ENCODE measurements at regions not wholly inside any gene's neighbourhood (a gene's known extent, or its start where the extent isn't known, plus 50 kb on each side); places are given as distances from the start of the nearest gene placed in this dataset.
"Not testable (repeated sequence)": the region's sequence is repeated elsewhere in the genome, so short reads cannot be mapped to it uniquely, and the experiment has no call there.

DNA sequence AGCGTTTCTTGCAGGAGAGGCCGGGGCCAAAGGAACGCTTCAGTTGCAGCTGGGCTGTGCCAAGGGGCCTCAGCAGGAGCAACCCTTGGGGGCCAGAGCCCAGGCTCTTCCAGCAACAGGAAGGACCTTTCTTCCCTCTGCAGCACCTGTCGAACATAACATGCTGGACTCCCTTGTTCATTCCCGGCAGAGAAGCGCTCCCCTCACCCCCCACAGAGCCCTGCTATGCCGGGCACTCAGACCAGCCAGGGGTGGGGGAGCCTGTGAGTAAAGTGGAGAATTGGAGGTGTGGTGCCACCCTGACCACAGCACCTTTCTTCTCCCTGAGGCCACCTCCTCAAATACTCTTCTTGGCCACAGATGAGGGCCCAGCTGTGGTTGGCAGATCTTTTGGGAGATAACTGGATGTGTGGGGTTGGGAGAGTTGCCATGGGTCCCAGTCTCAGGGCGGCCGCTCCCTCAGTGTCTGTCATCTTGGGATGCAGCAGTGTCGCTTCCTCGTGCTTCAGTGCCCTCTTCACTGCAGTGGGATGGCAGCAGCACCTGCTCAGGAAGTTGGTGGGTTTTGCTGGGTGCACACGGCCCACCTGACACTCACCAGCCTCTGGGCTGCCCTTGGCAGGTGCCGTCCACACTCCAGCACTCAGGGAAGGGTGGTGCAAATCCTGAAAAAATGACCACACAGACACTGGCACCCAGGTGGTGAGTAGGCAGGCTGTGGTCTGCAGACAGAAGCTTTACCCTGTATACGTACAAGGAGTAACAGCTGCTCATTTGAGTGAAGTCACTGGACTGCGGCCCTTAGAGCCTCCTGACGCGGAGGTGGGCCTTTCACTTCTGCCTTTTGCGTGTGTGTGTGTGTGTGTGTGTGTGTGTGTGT, 67.5 kb downstream of the NPIPB11 start:
- ATAC-seq (peak; percentile 77), DNase-seq (peak in 1 of 3 donors; percentile 24)
- H3K9me3 ChIP-seq; H3K36me3 ChIP-seq (ENCODE audit: low read depth); H3K4me3 ChIP-seq; intact Hi-C loops (cut with DNase I, micrococcal nuclease); H3K4me1 ChIP-seq (ENCODE audit: low read depth): not testable (repeated sequence)

DNA sequence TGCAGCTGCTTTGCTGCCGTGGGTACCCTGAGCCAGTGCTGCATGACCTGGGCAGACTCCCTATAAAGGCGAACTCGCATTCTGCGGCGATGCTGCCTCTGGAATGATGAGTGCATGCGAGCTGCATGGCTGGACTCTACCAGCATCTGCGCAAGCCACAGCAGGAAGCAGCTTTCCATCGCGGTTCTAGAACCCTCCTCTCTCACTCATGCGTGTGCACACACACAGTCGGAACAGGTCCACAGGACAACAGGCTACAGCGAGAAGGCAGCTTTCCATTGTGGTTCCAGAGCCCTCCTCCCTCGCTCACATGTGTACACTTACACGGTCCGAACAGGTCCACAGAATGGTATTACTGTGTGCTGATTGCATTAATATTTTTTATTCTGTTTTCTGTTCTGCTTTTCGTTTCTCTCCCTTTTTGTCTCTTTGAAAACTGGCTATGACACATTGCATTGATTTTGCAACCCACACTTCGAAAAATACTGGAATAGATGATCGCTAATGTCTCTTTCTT, 69.1 kb downstream of the NPIPB11 start:
- DNase-seq; H3K9me3 ChIP-seq; intact Hi-C loops (cut with DNase I, micrococcal nuclease); H3K4me1 ChIP-seq (ENCODE audit: low read depth); H3K4me3 ChIP-seq; H3K36me3 ChIP-seq (ENCODE audit: low read depth): not testable (repeated sequence)
- ATAC-seq = peak; percentile 47

- intact Hi-C loops (cut with DNase I, micrococcal nuclease); H3K4me1 ChIP-seq (ENCODE audit: low read depth); H3K9me3 ChIP-seq; H3K4me3 ChIP-seq; H3K36me3 ChIP-seq (ENCODE audit: low read depth); DNase-seq: not testable (repeated sequence)
- ATAC-seq = peak; percentile 53
Observed at GRCh38 chr16:29335549-29335846, 71.0 kb downstream of the NPIPB11 start.

DNA sequence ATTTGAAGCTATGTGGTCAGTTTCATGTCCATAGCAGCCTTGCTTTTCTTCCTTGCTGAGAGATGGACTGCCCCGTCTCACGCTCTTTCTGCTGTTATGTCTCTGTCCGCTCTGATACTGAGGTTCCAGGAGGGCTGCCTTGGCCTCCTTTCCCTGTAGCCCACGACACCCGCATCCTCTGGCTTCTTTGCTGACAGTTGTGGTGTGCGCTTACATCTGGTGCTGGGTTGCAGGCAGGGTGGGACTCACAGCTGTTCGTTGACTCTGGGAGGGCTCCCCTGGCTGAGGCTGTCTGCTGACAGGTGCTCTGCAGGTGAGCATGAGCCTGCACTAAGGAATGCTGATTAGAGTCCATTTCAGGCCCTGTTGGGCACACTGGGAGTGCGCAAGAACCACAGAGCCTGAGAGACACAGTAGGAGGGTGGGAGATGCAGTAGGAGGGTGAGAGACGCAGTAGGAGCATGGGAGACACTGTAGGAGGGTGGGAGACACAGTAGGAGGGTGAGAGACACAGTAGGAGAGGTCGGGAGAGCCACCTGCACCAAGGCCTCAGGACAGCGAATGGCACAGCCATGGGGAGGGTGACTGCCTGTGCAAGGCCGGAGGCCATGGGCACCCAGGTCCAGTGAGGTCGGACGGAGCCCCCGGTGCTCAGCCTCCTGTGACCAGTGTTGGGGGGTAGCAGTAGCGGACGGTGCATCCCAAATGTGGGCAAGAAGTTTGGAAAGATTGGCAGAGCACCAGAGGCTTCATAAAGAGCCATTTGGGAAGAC, 71.5 kb downstream of the NPIPB11 start:
- H3K36me3 ChIP-seq (ENCODE audit: low read depth); H3K4me3 ChIP-seq; ATAC-seq; H3K4me1 ChIP-seq (ENCODE audit: low read depth); intact Hi-C loops (cut with DNase I, micrococcal nuclease); H3K9me3 ChIP-seq; DNase-seq: not testable (repeated sequence)

DNA sequence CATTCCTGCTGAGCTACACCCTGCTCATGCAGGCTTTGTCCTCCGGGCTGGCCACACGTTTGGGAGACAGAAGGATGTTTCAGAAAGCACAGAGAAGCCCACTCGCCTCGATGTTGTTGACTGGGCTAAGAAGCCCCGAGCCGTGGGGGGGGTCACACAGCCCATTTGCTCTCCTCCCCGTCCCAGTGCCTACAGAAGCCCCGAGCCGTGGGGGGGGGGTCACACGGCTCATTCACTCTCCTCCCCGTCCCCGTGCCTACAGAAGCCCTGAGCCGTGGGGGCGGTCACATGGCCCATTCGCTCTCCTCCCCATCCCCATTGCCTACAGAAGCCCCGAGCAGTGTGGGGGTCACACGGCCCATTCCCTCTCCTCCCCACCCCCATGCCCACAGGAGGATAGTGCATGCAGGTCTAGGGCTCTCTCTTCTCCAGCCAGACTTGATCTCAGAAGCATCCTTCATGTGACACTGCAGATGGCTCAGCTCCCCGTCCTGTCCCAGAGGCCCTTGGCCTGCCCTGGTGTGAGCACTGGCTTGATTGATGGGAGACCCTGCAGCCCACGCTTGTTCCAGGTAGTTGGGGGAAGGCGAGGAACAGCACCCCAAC, 72.9 kb downstream of the NPIPB11 start:
- H3K4me1 ChIP-seq (ENCODE audit: low read depth); ATAC-seq; intact Hi-C loops (cut with DNase I, micrococcal nuclease); H3K36me3 ChIP-seq (ENCODE audit: low read depth); H3K9me3 ChIP-seq; H3K4me3 ChIP-seq; DNase-seq: not testable (repeated sequence)

- H3K4me1 ChIP-seq (ENCODE audit: low read depth); H3K36me3 ChIP-seq (ENCODE audit: low read depth); intact Hi-C loops (cut with DNase I, micrococcal nuclease); H3K4me3 ChIP-seq; H3K9me3 ChIP-seq; DNase-seq; ATAC-seq: not testable (repeated sequence)
Observed at GRCh38 chr16:29330623-29331022, 75.9 kb downstream of the NPIPB11 start.

GRCh38 chr16:29328528-29328927, 78.0 kb downstream of the NPIPB11 start:
- DNase-seq; H3K9me3 ChIP-seq; H3K4me3 ChIP-seq; H3K4me1 ChIP-seq (ENCODE audit: low read depth); H3K36me3 ChIP-seq (ENCODE audit: low read depth); intact Hi-C loops (cut with DNase I, micrococcal nuclease); ATAC-seq: not testable (repeated sequence)

DNA sequence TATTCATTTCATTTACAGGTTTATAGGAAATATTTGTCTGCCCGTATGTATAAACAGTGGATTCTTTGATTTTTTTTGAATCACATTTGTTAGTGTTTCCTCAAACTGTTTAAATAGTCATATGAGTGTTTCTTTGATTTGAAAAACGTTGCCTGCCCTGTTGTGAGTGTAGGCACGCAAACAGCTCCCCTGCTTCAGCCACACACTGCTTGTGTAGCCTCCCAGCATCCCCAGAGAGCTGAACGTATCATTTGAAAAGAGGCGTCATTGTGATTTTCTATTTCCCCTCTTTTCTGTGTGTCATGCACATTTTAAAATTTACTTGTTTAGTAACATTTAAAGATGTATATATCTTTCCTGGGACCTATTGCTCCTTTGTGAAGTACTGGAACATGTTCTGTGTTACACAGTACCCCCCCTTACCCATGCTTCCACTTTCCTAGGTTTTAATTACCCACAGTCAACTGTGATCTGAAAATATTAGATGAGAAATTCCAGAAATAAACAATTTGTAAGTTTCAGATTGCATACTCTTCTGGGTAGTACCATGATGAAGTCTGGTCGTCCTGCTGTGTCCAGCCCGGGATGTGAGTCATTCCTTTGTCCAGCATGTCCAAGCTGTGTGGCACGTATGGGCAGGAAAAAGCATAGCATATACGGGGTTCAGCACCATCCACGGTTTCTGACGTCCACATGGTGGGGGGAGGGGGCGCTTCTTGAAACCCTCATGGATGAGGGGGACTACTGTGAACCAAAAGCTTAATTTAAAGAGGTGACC, 78.7 kb downstream of the NPIPB11 start:
- intact Hi-C loops (cut with DNase I, micrococcal nuclease) = not testable (repeated sequence)

GRCh38 chr16:29326164-29327125, 80.1 kb downstream of the NPIPB11 start:
- H3K4me1 ChIP-seq (ENCODE audit: low read depth); DNase-seq; H3K36me3 ChIP-seq (ENCODE audit: low read depth); ATAC-seq; intact Hi-C loops (cut with DNase I, micrococcal nuclease); H3K9me3 ChIP-seq; H3K4me3 ChIP-seq: not testable (repeated sequence)

More for the DNA sequence above, 78.7 kb downstream of the NPIPB11 start:
- not testable (repeated sequence) for H3K4me3 ChIP-seq; H3K9me3 ChIP-seq; ATAC-seq; H3K36me3 ChIP-seq (ENCODE audit: low read depth); DNase-seq; H3K4me1 ChIP-seq (ENCODE audit: low read depth)

GRCh38 chr16:29323725-29324124, 82.8 kb downstream of the NPIPB11 start:
- intact Hi-C loops (cut with DNase I, micrococcal nuclease); H3K36me3 ChIP-seq (ENCODE audit: low read depth); H3K4me3 ChIP-seq; H3K9me3 ChIP-seq; ATAC-seq; H3K4me1 ChIP-seq (ENCODE audit: low read depth); DNase-seq: not testable (repeated sequence)

Measured in mucosa of descending colon (tissue), 3 donors.